DND-41 (cell line): ENCODE measurements at regions not wholly inside any gene's neighbourhood (a gene's known extent, or its start where the extent isn't known, plus 50 kb on each side); places are given as distances from the start of the nearest gene placed in this dataset.

Source experiments
- ATAC-seq: fragments of 200-7000 bp; cut with Tn5 transposase; 3 replicates; pipeline ENCODE4 v1.9.1; 2021; ENCODE audit warnings: low read depth; ENCODE audit not compliant: insufficient read depth
- DNase-seq: peaks from one replicate; pipeline ENCODE4 v3.0.0-alpha.2; 2020
- H2AFZ ChIP-seq: 2 replicates; pipeline ENCODE4 v1.6.0; 2012; ENCODE audit warnings: low read depth, low read length
- H3K27ac ChIP-seq: 2 replicates; pipeline ENCODE4 v1.5.1; 2012; ENCODE audit warnings: low read length, inconsistent platforms
- H3K27me3 ChIP-seq: fragments of 200-600 bp; sonication (generic); 2 replicates; pipeline ENCODE4 v1.6.0; 2012; ENCODE audit warnings: low read length, mild to moderate bottlenecking, inconsistent platforms; ENCODE audit not compliant: insufficient read depth, poor library complexity
- H3K36me3 ChIP-seq: 2 replicates; pipeline ENCODE4 v1.5.1; 2012; ENCODE audit warnings: low read length, inconsistent platforms; ENCODE audit not compliant: insufficient read depth
- H3K4me1 ChIP-seq: 2 replicates; pipeline ENCODE4 v1.5.1; 2012; ENCODE audit warnings: mild to moderate bottlenecking, low read length; ENCODE audit not compliant: insufficient read depth
- H3K4me2 ChIP-seq: 2 replicates; pipeline ENCODE4 v1.6.0; 2012; ENCODE audit warnings: mild to moderate bottlenecking, moderate library complexity, low read length, inconsistent platforms; ENCODE audit not compliant: insufficient read depth
- H3K4me3 ChIP-seq, 2 experiments: fragments of 200-600 bp in 1 of 2; shearing (Covaris generic) in 1 of 2; 2 replicates each; pipeline ENCODE4 v1.5.1; 2012 to 2016; ENCODE audit warnings: inconsistent platforms in 2 of 2, low read length in 2 of 2, mild to moderate bottlenecking in 2 of 2, low read depth in 1 of 2, moderate library complexity in 1 of 2
- H3K79me2 ChIP-seq: 2 replicates; pipeline ENCODE4 v1.6.0; 2012; ENCODE audit warnings: low read length, inconsistent platforms; ENCODE audit not compliant: insufficient read depth
- H3K9ac ChIP-seq: 2 replicates; pipeline ENCODE4 v1.6.0; 2012; ENCODE audit warnings: low read depth, mild to moderate bottlenecking, inconsistent platforms, low read length, moderate library complexity
- H3K9me3 ChIP-seq: 2 replicates; pipeline ENCODE4 v1.5.1; 2012; ENCODE audit warnings: low read length, moderate library complexity, mild to moderate bottlenecking, inconsistent platforms; ENCODE audit not compliant: insufficient read depth, severe bottlenecking
- H4K20me1 ChIP-seq: 2 replicates; pipeline ENCODE4 v1.6.0; 2012; ENCODE audit warnings: low read length; ENCODE audit not compliant: insufficient read depth
- CTCF ChIP-seq: IDR thresholded peaks from 2 replicates; pipeline ENCODE4 v1.5.1; 2012; ENCODE audit warnings: borderline replicate concordance, low read length, moderate library complexity, mild to moderate bottlenecking; ENCODE audit not compliant: poor library complexity, severe bottlenecking; ENCODE audit errors: extremely low read depth
- EZH2 ChIP-seq: IDR thresholded peaks from 3 replicates; pipeline ENCODE4 v1.6.1; 2012; ENCODE audit warnings: borderline replicate concordance, low read depth, mild to moderate bottlenecking, moderate library complexity, low read length, inconsistent platforms; ENCODE audit not compliant: severe bottlenecking

DNA sequence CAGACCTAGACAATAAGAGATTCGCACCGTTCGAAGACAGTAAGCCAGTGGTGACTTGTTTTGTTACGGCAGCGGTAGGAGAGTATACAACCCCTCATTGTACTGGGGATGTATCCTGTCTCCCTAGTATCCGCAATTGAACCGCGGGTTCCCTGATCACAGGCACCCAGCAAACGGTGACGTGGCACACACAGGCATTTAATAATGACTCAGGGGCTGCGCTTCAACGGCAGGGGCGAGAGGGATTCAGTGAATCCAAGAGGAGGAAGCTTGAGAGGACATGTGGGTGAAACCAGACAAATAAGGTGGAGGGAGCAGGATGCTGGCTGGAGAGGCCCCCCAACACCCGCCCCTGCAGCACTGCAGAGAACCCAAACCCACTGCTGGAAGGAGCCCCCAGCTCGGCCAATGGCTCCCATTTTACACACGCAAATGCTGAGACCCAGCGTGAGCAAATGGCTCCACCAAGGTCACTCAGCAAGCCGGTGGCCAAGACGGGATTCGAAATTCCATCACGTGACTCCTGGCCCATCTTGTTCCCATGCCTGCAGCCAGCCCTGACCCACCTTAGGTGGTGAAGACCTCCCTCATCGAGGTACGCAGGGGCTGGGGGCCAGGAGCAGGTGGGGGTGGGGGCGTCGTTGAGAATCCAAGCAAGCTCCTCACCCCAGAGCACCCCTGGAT is 149.9 kb downstream of the SYF2 start:
- H3K36me3 ChIP-seq: no peaks in the 10 kb centered on the region
- TF ChIP-seq EZH2 (no peak), CTCF (no peak)
- H3K4me1 ChIP-seq: no peaks in the 10 kb centered on the region
- ATAC-seq: no peak
- peaks cover 4% of the 10 kb centered on the region for H3K9me3 ChIP-seq
- H3K4me2 ChIP-seq: no peak overlapping the region
- no peak overlapping the region for H3K4me3 ChIP-seq
- H3K27ac ChIP-seq: no peak overlapping the region
- no peaks in the 10 kb centered on the region for H3K79me2 ChIP-seq
- no peak for DNase-seq
- H3K27me3 ChIP-seq: peaks cover 5% of the 10 kb centered on the region
- no peak overlapping the region for H3K9ac ChIP-seq
- no peaks in the 10 kb centered on the region for H4K20me1 ChIP-seq
- H2AFZ ChIP-seq: no peak overlapping the region

DNA sequence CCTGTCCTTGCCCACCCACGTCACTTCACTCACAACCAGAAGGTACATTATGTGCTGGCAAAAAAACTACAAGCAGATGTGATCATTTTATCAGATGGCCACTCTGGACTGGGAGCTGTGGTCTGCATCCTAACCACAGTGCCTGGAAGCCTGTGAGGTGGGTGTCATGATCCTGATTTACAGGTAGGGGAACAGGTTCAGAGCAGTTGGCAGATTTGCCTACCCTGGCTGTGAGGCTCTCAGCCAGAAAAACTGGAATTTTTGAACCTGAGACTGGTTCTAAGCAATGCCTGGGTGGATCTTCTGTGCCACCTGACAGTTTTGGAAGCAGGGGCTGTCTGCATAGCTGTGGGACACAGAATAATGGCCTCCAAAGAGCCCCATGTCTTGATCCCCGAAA is 150.8 kb downstream of the SYF2 start:
- H3K4me2 ChIP-seq: no peak overlapping the region
- TF ChIP-seq EZH2: no peak
- no peak for TF ChIP-seq CTCF

DNA sequence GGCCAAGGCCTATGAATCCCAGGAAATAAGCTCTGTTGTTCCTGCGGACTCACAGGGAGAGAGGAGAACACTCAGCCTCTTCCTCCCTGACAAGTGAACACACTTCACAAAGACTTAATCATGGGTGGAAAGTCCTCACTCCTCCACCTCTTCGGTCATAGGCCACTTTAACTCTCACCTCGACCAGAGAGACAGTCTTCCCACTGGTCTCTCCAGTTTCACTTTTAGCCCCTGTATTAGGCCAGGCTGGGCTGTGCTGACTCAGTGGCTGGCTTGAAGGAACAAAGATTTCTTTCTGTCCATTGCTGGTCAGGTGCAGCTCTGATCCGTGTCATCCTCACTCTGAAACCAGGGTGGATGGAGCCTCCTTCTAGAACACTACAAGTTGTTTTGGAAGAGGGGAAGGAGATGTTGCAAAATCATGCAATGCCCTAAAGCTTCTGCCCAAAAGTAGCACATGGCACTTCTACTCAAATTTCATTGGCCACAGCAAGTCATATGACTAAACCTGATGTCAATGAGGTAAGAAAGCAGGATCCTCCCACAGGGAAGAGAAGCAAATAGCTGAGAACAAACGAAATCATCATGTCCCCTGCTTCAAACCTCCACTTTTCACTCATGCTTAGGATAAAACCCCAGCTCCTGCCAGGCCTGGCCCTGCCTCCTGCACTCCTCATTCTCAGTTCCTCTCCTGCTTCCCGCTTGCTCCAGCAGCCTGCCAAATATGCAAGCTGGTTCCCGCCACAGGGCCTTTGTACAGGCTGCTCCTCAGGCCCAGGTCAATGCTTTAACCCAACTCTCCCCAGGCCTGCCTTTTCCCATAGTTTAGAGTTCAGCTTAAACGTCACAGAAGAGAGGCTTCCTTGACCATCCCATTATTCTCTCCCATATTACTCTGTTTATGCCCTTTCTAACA is 150.5 kb upstream of the RUNX3 start:
- no peaks in the 10 kb centered on the region for H3K4me1 ChIP-seq
- H3K36me3 ChIP-seq: no peaks in the 10 kb centered on the region
- no peaks in the 10 kb centered on the region for H4K20me1 ChIP-seq
- peak overlapping the region; percentile 33; the same call in 1 of the 2 replicates for H2AFZ ChIP-seq
- ATAC-seq (no peak), DNase-seq (no peak)
- H3K4me3 ChIP-seq: no peak overlapping the region
- no peak overlapping the region for H3K27ac ChIP-seq
- no peaks in the 10 kb centered on the region for H3K79me2 ChIP-seq
- TF ChIP-seq EZH2 (no peak), CTCF (no peak)
- peaks cover 9% of the 10 kb centered on the region for H3K9me3 ChIP-seq
- no peak overlapping the region for H3K4me2 ChIP-seq
- no peak overlapping the region for H3K9ac ChIP-seq
- H3K27me3 ChIP-seq: peaks cover 5% of the 10 kb centered on the region

More for the DNA sequence above, 150.8 kb downstream of the SYF2 start:
- peaks cover 9% of the 10 kb centered on the region for H3K9me3 ChIP-seq
- DNase-seq (no peak), ATAC-seq (no peak)
- no peaks in the 10 kb centered on the region for H3K4me1 ChIP-seq
- peaks cover 5% of the 10 kb centered on the region for H3K27me3 ChIP-seq
- no peak overlapping the region for H2AFZ ChIP-seq
- H4K20me1 ChIP-seq: no peaks in the 10 kb centered on the region
- no peaks in the 10 kb centered on the region for H3K79me2 ChIP-seq
- no peaks in the 10 kb centered on the region for H3K36me3 ChIP-seq
- no peak overlapping the region for H3K4me3 ChIP-seq
- no peak overlapping the region for H3K27ac ChIP-seq
- no peak overlapping the region for H3K9ac ChIP-seq
